ENCODE measurements at regions not wholly inside any gene's neighbourhood (a gene's known extent, or its start where the extent isn't known, plus 50 kb on each side); places are given as distances from the start of the nearest gene placed in this dataset.

DNA sequence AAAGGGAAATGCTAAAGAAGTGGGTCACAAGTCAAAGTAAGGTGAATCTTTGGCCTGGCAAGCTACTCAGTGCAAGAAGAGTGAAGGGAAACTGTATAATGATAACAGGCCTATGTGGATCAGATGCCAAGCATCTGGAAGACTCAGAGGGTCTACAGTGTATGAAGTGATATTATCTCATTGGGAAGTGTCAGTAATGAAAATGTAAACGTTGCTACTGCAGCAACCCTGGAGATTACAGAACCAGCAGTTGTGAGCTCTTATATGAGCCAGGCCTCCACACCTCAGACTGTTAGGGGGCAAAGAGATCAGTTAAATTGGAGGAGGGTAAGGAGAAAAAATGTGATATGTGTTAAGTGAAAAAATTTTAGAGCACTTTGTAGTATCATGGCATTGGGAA is 195.4 kb upstream of the DPH6 start:
- Histone ChIP-seq H3K9me3 (ENCODE audit: control insufficient read depth, insufficient read depth, low read depth, low read length) (no peaks in the 10 kb centered on the region), H3K36me3 (ENCODE audit: control insufficient read depth, insufficient read depth, low read length) (no peaks in the 10 kb centered on the region)

GRCh38 chr15:35741881-35742280 is 195.9 kb upstream of the DPH6 start:
- TF ChIP-seq, protein P1, sequence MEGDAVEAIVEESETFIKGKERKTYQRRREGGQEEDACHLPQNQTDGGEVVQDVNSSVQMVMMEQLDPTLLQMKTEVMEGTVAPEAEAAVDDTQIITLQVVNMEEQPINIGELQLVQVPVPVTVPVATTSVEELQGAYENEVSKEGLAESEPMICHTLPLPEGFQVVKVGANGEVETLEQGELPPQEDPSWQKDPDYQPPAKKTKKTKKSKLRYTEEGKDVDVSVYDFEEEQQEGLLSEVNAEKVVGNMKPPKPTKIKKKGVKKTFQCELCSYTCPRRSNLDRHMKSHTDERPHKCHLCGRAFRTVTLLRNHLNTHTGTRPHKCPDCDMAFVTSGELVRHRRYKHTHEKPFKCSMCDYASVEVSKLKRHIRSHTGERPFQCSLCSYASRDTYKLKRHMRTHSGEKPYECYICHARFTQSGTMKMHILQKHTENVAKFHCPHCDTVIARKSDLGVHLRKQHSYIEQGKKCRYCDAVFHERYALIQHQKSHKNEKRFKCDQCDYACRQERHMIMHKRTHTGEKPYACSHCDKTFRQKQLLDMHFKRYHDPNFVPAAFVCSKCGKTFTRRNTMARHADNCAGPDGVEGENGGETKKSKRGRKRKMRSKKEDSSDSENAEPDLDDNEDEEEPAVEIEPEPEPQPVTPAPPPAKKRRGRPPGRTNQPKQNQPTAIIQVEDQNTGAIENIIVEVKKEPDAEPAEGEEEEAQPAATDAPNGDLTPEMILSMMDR (conservative IDR thresholded peaks at IDR 0.05 in 1 of 2, IDR thresholded peaks at IDR 0.05 in 1 of 2; ENCODE audit: low read depth in 1 of 2, low read length in 2 of 2), result no peak
- no peak for TF ChIP-seq EZH2 (IDR thresholded peaks at IDR 0.05; ENCODE audit: low read length, missing control alignments)
- Histone ChIP-seq H3K27me3 (ENCODE audit: control insufficient read depth, insufficient read depth, low read length) (no peaks in the 10 kb centered on the region), H3K4me1 (ENCODE audit: control insufficient read depth, extremely low read depth, insufficient read depth, low read length) (peaks cover 2% of the 10 kb centered on the region), H3K79me2 (ENCODE audit: control insufficient read depth, insufficient read depth, low read length) (no peaks in the 10 kb centered on the region), H3K9me3 (ENCODE audit: control insufficient read depth, insufficient read depth, low read depth, low read length) (no peaks in the 10 kb centered on the region), H3K36me3 (ENCODE audit: control insufficient read depth, insufficient read depth, low read length) (no peaks in the 10 kb centered on the region), H3K4me3 (replicated peaks in 1 of 4; ENCODE audit: control extremely low read depth in 1 of 4, insufficient read depth in 1 of 4, low read depth in 3 of 4, low read length in 4 of 4) (no peak overlapping the region), H3K9ac (ENCODE audit: insufficient read depth, low read length) (no peak overlapping the region), H2AFZ (ENCODE audit: low read length) (no peak overlapping the region), H4K20me1 (ENCODE audit: control insufficient read depth, extremely low read depth, insufficient read depth, low read length) (no peaks in the 10 kb centered on the region), H3K27ac (ENCODE audit: insufficient read depth, low read length) (no peak overlapping the region), H3K4me2 (ENCODE audit: extremely low read depth, insufficient read depth, low read length) (no peak overlapping the region)
- DNase-seq (ENCODE audit: low read depth in 2 of 2), result no peak

More for the DNA sequence above, 195.4 kb upstream of the DPH6 start:
- Histone ChIP-seq H3K4me1 (ENCODE audit: control insufficient read depth, extremely low read depth, insufficient read depth, low read length) (peaks cover 2% of the 10 kb centered on the region), H3K4me3 (replicated peaks in 1 of 4; ENCODE audit: control extremely low read depth in 1 of 4, insufficient read depth in 1 of 4, low read depth in 3 of 4, low read length in 4 of 4) (no peak overlapping the region), H3K79me2 (ENCODE audit: control insufficient read depth, insufficient read depth, low read length) (no peaks in the 10 kb centered on the region), H4K20me1 (ENCODE audit: control insufficient read depth, extremely low read depth, insufficient read depth, low read length) (no peaks in the 10 kb centered on the region), H3K9ac (ENCODE audit: insufficient read depth, low read length) (no peak overlapping the region), H2AFZ (ENCODE audit: low read length) (no peak overlapping the region), H3K4me2 (ENCODE audit: extremely low read depth, insufficient read depth, low read length) (no peak overlapping the region), H3K27me3 (ENCODE audit: control insufficient read depth, insufficient read depth, low read length) (no peaks in the 10 kb centered on the region), H3K27ac (ENCODE audit: insufficient read depth, low read length) (no peak overlapping the region)
- DNase-seq (ENCODE audit: low read depth in 2 of 2), result no peak
- no peak for TF ChIP-seq EZH2 (IDR thresholded peaks at IDR 0.05; ENCODE audit: low read length, missing control alignments)
- TF ChIP-seq, protein P1 (conservative IDR thresholded peaks at IDR 0.05 in 1 of 2, IDR thresholded peaks at IDR 0.05 in 1 of 2; ENCODE audit: low read depth in 1 of 2, low read length in 2 of 2), result no peak

GRCh38 chr15:35743321-35743720 is 197.4 kb upstream of the DPH6 start:
- Histone ChIP-seq H3K4me1 (ENCODE audit: control insufficient read depth, extremely low read depth, insufficient read depth, low read length) (no peaks in the 10 kb centered on the region), H2AFZ (ENCODE audit: low read length) (no peak overlapping the region), H3K9me3 (ENCODE audit: control insufficient read depth, insufficient read depth, low read depth, low read length) (no peaks in the 10 kb centered on the region), H3K4me3 (replicated peaks in 1 of 4; ENCODE audit: control extremely low read depth in 1 of 4, insufficient read depth in 1 of 4, low read depth in 3 of 4, low read length in 4 of 4) (no peak overlapping the region), H3K27me3 (ENCODE audit: control insufficient read depth, insufficient read depth, low read length) (no peaks in the 10 kb centered on the region), H3K4me2 (ENCODE audit: extremely low read depth, insufficient read depth, low read length) (no peak overlapping the region), H4K20me1 (ENCODE audit: control insufficient read depth, extremely low read depth, insufficient read depth, low read length) (no peaks in the 10 kb centered on the region), H3K36me3 (ENCODE audit: control insufficient read depth, insufficient read depth, low read length) (no peaks in the 10 kb centered on the region), H3K9ac (ENCODE audit: insufficient read depth, low read length) (no peak overlapping the region), H3K79me2 (ENCODE audit: control insufficient read depth, insufficient read depth, low read length) (no peaks in the 10 kb centered on the region), H3K27ac (ENCODE audit: insufficient read depth, low read length) (no peak overlapping the region)
- DNase-seq (ENCODE audit: low read depth in 2 of 2), result peak in 1 of 2 donors; percentile 35
- TF ChIP-seq EZH2 (IDR thresholded peaks at IDR 0.05; ENCODE audit: low read length, missing control alignments), result no peak
- TF ChIP-seq, protein P1 (conservative IDR thresholded peaks at IDR 0.05 in 1 of 2, IDR thresholded peaks at IDR 0.05 in 1 of 2; ENCODE audit: low read depth in 1 of 2, low read length in 2 of 2), result no peak
